ENCODE measurements at regions not wholly inside any gene's neighbourhood (a gene's known extent, or its start where the extent isn't known, plus 50 kb on each side); places are given as distances from the start of the nearest gene placed in this dataset.
"Not testable (repeated sequence)": the region's sequence is repeated elsewhere in the genome, so short reads cannot be mapped to it uniquely, and the experiment has no call there.

- Histone ChIP-seq H3K4me3 (no peak overlapping the region), H3K27ac (no peak overlapping the region), H3K4me1 (replicated peaks in 1 of 2) (peaks cover 0 to 3% of the 10 kb centered on the region in 2 donors)
- in situ Hi-C loops (cut with MboI; ENCODE audit: low pct_unique_long_range_greater_than_20kb in 2 of 9, low sequenced_read_pairs in 9 of 9, unreplicated experiment in 9 of 9): loop anchor here in 3 of 9 experiments (25.0 kb wide), 2 partner anchors 960 to 1210 kb away; no protein-coding TSS in a partner anchor
- WGBS, 10 experiments: 69 to 100% (median 86%) methylated on average over 1 of the region's 1 CpG; no CpG with 5 or more reads in 4 of the 10 experiments
- peak in 1 of 8 experiments; percentile 37 for ATAC-seq (replicated peaks in 6 of 8)
These were observed 71.8 kb upstream of the PRKG1 start for GRCh38 chr10:51002469-51002868.

- Histone ChIP-seq H3K4me3 (no peak overlapping the region), H3K27ac (no peak overlapping the region), H3K4me1 (replicated peaks in 1 of 2) (peaks cover 0 to 3% of the 10 kb centered on the region in 2 donors)
- in situ Hi-C loops (cut with MboI; ENCODE audit: low pct_unique_long_range_greater_than_20kb in 2 of 9, low sequenced_read_pairs in 9 of 9, unreplicated experiment in 9 of 9): loop anchor here in 3 of 9 experiments (25.0 kb wide), 2 partner anchors 958 to 1208 kb away; no protein-coding TSS in a partner anchor
- WGBS, 10 experiments: 54 to 97% (median 83%) methylated on average over 2 to 3 of the region's 3 CpGs; no CpG with 5 or more reads in 1 of the 10 experiments
- no peak for ATAC-seq (replicated peaks in 6 of 8)
These were observed 69.5 kb upstream of the PRKG1 start for GRCh38 chr10:51004776-51005175.

- Histone ChIP-seq H3K4me3 (no peak overlapping the region), H3K4me1 (replicated peaks in 1 of 2) (peaks cover 0 to 3% of the 10 kb centered on the region in 2 donors), H3K27ac (no peak overlapping the region)
- in situ Hi-C loops (cut with MboI; ENCODE audit: low pct_unique_long_range_greater_than_20kb in 2 of 9, low sequenced_read_pairs in 9 of 9, unreplicated experiment in 9 of 9): loop anchor here in 3 of 9 experiments (25.0 kb wide), 2 partner anchors 957 to 1207 kb away; no protein-coding TSS in a partner anchor
- 0 to 81% (median 59%) methylated on average over 1 to 4 of the region's 4 CpGs; no CpG with 5 or more reads in 3 of the 10 experiments for WGBS, 10 experiments
- peak in 2 of 8 experiments; percentile 17 to 37 for ATAC-seq (replicated peaks in 6 of 8)
These were observed 68.7 kb upstream of the PRKG1 start for GRCh38 chr10:51005551-51005950.

GRCh38 chr10:51006686-51007085 is 67.6 kb upstream of the PRKG1 start:
- in situ Hi-C loops (cut with MboI; ENCODE audit: low pct_unique_long_range_greater_than_20kb in 2 of 9, low sequenced_read_pairs in 9 of 9, unreplicated experiment in 9 of 9): loop anchor here in 3 of 9 experiments (25.0 kb wide), 2 partner anchors 956 to 1206 kb away; no protein-coding TSS in a partner anchor
- Histone ChIP-seq H3K27ac (no peak overlapping the region), H3K4me1 (replicated peaks in 1 of 2) (peaks cover 0 to 3% of the 10 kb centered on the region in 2 donors), H3K4me3 (no peak overlapping the region)
- no peak for ATAC-seq (replicated peaks in 6 of 8)
- 11 to 100% (median 84%) methylated on average over 1 to 4 of the region's 5 CpGs; no CpG with 5 or more reads in 2 of the 10 experiments for WGBS, 10 experiments

- whole genome bisulfite sequencing, 10 experiments: 33 to 100% (median 93%) methylated on average over 1 to 2 of the region's 2 CpGs; no CpG with 5 or more reads in 5 of the 10 experiments
- H3K4me1 ChIP-seq (replicated peaks in 1 of 2): peaks cover 0 to 3% of the 10 kb centered on the region in 2 donors
- peak in 2 of 8 experiments; percentile 87 to 88 for ATAC-seq (replicated peaks in 6 of 8)
- in situ Hi-C loops (cut with MboI; ENCODE audit: low pct_unique_long_range_greater_than_20kb in 2 of 9, low sequenced_read_pairs in 9 of 9, unreplicated experiment in 9 of 9): loop anchor here in 3 of 9 experiments (25.0 kb wide), 2 partner anchors 955 to 1205 kb away; no protein-coding TSS in a partner anchor
- no peak overlapping the region for H3K4me3 ChIP-seq
- H3K27ac ChIP-seq: no peak overlapping the region
These were observed 66.5 kb upstream of the PRKG1 start for GRCh38 chr10:51007781-51008180.

GRCh38 chr10:51008346-51008745 is 65.9 kb upstream of the PRKG1 start:
- WGBS, 10 experiments: 17 to 100% (median 76%) methylated on average over 1 to 3 of the region's 3 CpGs
- Histone ChIP-seq H3K27ac (no peak overlapping the region), H3K4me1 (replicated peaks in 1 of 2) (peaks cover 0 to 3% of the 10 kb centered on the region in 2 donors), H3K4me3 (no peak overlapping the region)
- in situ Hi-C loops (cut with MboI; ENCODE audit: low pct_unique_long_range_greater_than_20kb in 2 of 9, low sequenced_read_pairs in 9 of 9, unreplicated experiment in 9 of 9): loop anchor here in 3 of 9 experiments (25.0 kb wide), 2 partner anchors 954 to 1204 kb away; no protein-coding TSS in a partner anchor
- no peak for ATAC-seq (replicated peaks in 6 of 8)

GRCh38 chr10:51010977-51011376 is 63.3 kb upstream of the PRKG1 start:
- H3K4me1 ChIP-seq (replicated peaks in 1 of 2): no peaks in the 10 kb centered on the region
- no peak overlapping the region for H3K27ac ChIP-seq
- in situ Hi-C loops (cut with MboI; ENCODE audit: low pct_unique_long_range_greater_than_20kb in 2 of 9, low sequenced_read_pairs in 9 of 9, unreplicated experiment in 9 of 9): loop anchor here in 3 of 9 experiments (25.0 kb wide), 2 partner anchors 951 to 1201 kb away; no protein-coding TSS in a partner anchor
- peak in 3 of 8 experiments; percentile 24 to 61 (median 45) for ATAC-seq (replicated peaks in 6 of 8)
- H3K4me3 ChIP-seq: no peak overlapping the region
- WGBS, 10 experiments: 0 to 38% (median 10%) methylated on average over 1 to 2 of the region's 2 CpGs; no CpG with 5 or more reads in 6 of the 10 experiments

- ATAC-seq (replicated peaks in 6 of 8): peak in 2 of 8 experiments; percentile 71 to 72
- 75 to 100% (median 89%) methylated on average over 1 to 2 of the region's 2 CpGs; no CpG with 5 or more reads in 2 of the 10 experiments for WGBS, 10 experiments
These were observed 62.2 kb upstream of the PRKG1 start for GRCh38 chr10:51012073-51012472.

GRCh38 chr10:51014680-51015389 is 59.5 kb upstream of the PRKG1 start:
- in situ Hi-C loops (cut with MboI; ENCODE audit: low pct_unique_long_range_greater_than_20kb in 2 of 9, low sequenced_read_pairs in 9 of 9, unreplicated experiment in 9 of 9): loop anchor here in 3 of 9 experiments (25.0 kb wide), 2 partner anchors 947 to 1197 kb away; no protein-coding TSS in a partner anchor
- WGBS, 10 experiments: 7 to 100% (median 72%) methylated on average over 1 to 4 of the region's 4 CpGs
- Histone ChIP-seq H3K27ac (no peak overlapping the region), H3K4me1 (replicated peaks in 1 of 2) (no peaks in the 10 kb centered on the region), H3K4me3 (no peak overlapping the region)
- no peak for ATAC-seq (replicated peaks in 6 of 8)

More at GRCh38 chr10:51012073-51012472, 62.2 kb upstream of the PRKG1 start:
- Histone ChIP-seq H3K4me1 (replicated peaks in 1 of 2) (no peaks in the 10 kb centered on the region), H3K27ac (no peak overlapping the region), H3K4me3 (no peak overlapping the region)
- in situ Hi-C loops (cut with MboI; ENCODE audit: low pct_unique_long_range_greater_than_20kb in 2 of 9, low sequenced_read_pairs in 9 of 9, unreplicated experiment in 9 of 9): loop anchor here in 3 of 9 experiments (25.0 kb wide), 2 partner anchors 950 to 1200 kb away; no protein-coding TSS in a partner anchor

GRCh38 chr10:51015390-51015754 is 58.9 kb upstream of the PRKG1 start:
- peak in 2 of 8 experiments; percentile 56 to 70 for ATAC-seq (replicated peaks in 6 of 8)
- in situ Hi-C loops (cut with MboI; ENCODE audit: low pct_unique_long_range_greater_than_20kb in 2 of 9, low sequenced_read_pairs in 9 of 9, unreplicated experiment in 9 of 9): loop anchor here in 3 of 9 experiments (25.0 kb wide), 2 partner anchors 947 to 1197 kb away; no protein-coding TSS in a partner anchor
- H3K27ac ChIP-seq; H3K4me1 ChIP-seq (replicated peaks in 1 of 2); H3K4me3 ChIP-seq: not testable (repeated sequence)

GRCh38 chr10:51020200-51020599 is 54.1 kb upstream of the PRKG1 start:
- Histone ChIP-seq H3K27ac (no peak overlapping the region), H3K4me1 (replicated peaks in 1 of 2) (no peaks in the 10 kb centered on the region), H3K4me3 (no peak overlapping the region)
- ATAC-seq (replicated peaks in 6 of 8): no peak
- 0 to 100% (median 79%) methylated on average over 1 to 5 of the region's 5 CpGs; no CpG with 5 or more reads in 4 of the 10 experiments for WGBS, 10 experiments
- in situ Hi-C loops (cut with MboI; ENCODE audit: low pct_unique_long_range_greater_than_20kb in 2 of 9, low sequenced_read_pairs in 9 of 9, unreplicated experiment in 9 of 9): loop anchor here in 3 of 9 experiments (25.0 kb wide), 2 partner anchors 942 to 1192 kb away; no protein-coding TSS in a partner anchor

GRCh38 chr10:51022933-51023585 is 51.2 kb upstream of the PRKG1 start:
- Histone ChIP-seq H3K27ac (no peak overlapping the region), H3K4me3 (no peak overlapping the region), H3K4me1 (replicated peaks in 1 of 2) (peaks cover 6 to 9% of the 10 kb centered on the region in 2 donors)
- WGBS, 10 experiments: 65 to 100% (median 82%) methylated on average over 1 to 5 of the region's 5 CpGs; no CpG with 5 or more reads in 1 of the 10 experiments
- no peak for ATAC-seq (replicated peaks in 6 of 8)
- in situ Hi-C loops (cut with MboI; ENCODE audit: low pct_unique_long_range_greater_than_20kb in 2 of 9, low sequenced_read_pairs in 9 of 9, unreplicated experiment in 9 of 9): loop anchor here in 3 of 9 experiments (25.0 kb wide), 2 partner anchors 939 to 1189 kb away; no protein-coding TSS in a partner anchor
